Kidney tubule cell (primary cell): ENCODE measurements at regions not wholly inside any gene's neighbourhood (a gene's known extent, or its start where the extent isn't known, plus 50 kb on each side); places are given as distances from the start of the nearest gene placed in this dataset.
"Not testable (repeated sequence)": the region's sequence is repeated elsewhere in the genome, so short reads cannot be mapped to it uniquely, and the experiment has no call there.

Experiments
- DNase-seq: peaks from one replicate; pipeline ENCODE4 v3.0.0-alpha.2; 2018; ENCODE audit warnings: low spot score

DNA sequence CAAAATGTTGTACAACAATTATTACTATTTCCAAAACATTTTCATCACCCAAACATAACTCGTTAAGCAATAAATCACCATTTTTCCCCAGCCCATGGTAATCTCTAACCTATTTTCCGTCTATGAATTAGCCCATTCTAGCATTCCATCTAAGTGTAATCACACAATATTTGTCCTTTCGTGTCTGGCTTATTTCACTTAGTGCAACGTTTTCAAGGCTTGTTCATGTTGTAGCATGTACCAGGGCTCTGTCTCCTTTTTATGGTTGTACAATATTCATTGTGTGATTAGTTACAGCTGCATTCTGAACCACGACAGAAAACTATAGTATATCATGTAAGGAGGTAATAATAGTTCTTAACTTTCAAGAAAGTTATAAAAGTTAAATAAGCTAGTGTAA, 656.0 kb upstream of the HS3ST1 start:
- no peak for DNase-seq

DNA sequence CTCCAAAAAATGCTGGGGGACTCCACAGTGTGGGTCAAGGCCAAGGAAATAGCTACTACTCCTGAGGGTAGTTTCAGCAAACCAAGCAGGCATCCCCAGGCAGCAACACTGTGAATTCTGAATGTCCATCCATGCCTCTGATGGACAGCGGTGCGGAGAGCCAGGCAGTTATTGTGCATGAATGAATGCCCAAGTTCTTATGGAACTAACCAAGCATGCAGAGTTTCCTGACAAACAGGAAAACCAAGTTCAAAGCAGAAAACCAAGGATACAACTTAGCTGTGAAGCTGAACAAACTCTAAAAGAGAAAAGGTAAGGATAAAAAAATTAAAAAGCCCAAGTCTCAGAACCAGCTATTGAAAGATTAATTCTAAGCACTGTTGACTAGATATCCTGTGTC, 642.6 kb upstream of the HS3ST1 start:
- DNase-seq = no peak

DNA sequence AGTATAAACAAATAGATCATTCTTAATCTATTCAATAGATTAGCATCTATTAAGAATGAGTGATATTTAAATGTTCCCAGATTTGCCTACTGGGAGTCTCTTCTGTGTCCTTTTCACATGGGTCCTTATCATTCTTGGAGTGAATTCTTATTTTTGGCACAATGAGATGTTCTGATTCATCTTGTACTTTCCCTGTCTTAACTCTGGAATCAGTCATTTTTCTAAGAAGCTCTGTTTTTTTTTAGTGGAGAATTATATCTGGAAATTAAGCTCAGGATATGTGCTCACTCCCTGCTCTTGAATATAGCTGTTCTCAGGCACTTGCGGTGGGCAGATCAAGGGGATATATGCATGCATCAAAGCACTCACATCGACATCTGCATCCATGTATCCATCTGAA, 625.3 kb upstream of the HS3ST1 start:
- DNase-seq = no peak

DNA sequence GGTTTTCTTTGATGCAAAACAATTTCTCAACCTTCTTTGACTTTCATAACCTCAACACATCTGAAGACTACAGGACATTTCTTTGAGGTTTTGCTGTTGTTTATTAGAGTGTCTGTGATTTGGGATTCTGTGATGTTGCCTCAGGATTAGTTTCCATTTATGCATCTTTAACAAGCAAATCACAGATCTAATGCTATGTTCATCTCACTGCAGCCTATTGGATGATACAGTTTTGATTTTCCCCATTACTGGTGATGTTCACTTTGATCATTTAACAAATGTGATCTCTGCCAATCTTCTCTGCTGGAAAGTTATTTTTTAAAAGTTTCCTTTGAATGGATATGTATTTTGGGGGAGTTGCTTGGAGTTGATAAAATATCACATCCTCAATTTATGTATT, 624.9 kb upstream of the HS3ST1 start:
- no peak for DNase-seq

DNA sequence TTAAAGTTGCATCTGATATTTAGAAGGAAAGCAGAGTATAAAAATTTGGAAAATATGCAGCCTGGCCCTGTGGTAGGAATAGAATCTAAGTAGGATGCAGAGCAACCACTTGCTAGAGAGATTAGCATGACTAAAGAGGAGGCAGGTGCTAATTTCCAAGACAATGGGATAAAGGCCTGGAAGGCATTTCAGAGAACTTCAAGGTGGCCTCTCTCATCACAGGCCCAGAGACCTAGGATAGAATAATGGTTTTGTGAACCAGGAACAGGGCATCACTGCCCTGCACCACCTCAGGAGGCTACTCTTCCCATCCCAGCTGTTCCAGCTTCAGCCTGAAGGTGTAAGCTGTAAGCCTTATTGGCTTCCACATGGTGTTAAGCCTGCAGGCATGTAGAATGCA, 621.7 kb upstream of the HS3ST1 start:
- no peak for DNase-seq

DNA sequence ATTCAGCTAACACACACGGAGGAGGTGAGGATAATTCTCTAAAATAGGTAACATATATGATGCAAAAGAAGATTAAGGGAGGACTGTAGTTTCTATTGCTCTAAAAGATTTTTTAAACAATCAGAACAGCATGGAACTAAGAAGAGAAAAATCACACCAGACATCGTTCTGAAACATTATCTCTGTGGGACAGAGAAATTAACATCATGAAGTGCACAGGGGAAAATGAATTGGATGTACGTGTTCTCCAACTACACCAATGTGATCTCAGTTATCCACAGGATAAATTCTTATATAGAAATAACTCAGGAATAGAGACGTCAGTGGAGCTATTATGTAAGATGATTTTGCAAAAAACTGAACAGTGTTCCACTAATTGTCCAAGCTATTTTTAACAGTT, 614.1 kb upstream of the HS3ST1 start:
- DNase-seq = no peak

DNA sequence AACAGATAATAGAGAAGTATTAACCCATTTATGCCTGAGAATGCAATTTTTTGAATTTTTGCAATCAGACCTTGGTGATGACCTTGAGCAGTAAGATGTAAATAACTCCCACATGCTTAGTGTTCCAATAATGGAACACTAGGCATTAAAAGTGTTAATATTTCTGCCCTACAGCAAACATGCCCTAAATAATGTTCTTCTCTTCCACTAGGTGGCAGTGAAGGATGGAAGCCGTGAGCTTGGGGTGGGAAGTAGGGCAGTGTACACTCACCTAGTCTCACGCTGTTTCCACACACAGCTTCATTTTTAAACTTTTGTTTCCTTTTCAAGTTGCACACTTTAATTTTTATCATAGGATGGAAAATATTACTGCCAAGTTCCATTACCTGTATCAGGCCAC, 613.1 kb upstream of the HS3ST1 start:
- no peak for DNase-seq

DNA sequence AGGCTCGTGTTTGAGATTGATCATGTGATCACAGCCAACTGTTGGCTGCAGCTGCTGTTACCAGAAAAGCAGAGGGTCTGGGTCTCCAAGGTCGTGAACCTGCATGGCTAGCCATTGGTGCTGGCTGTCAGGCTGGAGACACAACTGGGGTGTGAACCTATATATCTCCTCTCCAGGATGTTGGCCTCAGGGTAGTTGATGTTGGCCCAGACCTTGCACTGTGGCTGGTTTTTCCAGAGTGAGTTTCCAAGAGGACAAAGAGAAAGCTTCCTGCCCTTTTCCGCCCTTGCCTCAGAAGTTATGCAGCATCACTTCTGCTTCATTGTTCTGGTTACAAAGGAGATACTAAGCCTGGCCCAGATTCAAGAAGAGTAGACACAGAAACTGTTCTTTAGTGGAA, 607.8 kb upstream of the HS3ST1 start:
- no peak for DNase-seq

DNA sequence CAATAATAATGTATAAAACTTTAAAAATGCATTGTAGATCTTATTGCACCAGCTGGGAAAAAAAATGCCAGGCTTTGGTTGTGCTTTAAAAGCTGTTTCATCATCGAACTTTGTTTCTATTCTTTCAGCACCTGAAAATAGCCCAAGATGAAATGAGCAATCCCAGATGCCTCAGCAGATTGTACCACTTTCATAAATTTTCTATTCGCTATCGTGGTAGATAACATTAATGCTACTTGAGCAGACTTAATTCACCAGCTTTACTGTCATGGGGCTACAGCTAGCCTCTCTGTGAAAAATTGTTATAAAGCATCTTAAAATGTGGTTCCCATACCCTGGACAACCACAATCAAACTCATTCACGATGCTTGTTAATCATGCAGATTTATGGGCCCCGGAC, 599.6 kb upstream of the HS3ST1 start:
- no peak for DNase-seq

DNA sequence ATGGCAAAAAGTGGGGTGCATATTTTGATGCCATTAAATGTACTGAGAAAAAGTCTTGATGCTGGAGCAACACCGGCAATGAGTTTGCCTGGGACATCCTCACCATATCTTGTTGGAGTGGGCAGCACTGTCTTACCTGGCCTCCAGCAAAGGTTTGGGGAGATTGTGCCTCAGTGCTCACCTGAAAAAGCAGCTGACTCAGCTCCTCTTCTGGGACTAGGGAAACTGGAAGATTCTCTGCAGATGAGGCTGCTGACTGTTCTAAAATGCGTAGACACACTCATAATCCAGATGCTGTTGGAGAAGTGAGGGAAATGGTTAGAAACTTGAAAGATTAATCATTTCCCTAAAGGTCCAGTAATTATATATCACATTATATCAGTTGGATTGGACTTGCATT, 593.7 kb upstream of the HS3ST1 start:
- no peak for DNase-seq

DNA sequence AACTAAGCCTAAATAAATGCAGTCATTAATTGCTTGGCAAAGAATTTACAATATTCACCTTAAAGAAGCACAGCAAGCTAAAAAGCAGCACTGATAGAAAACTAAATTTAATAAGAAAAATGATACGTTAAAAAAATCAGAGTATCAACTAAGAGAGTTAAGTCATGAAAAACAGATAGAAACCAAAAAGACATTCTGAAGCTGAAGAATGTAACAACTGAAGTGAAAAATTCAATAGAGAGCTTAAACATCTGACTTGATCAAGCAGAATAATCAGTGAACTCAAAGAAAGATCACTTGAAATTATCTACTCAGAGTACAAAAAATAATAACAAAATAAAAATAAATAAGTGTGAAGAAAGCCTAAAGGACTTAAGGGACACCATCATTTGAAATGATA, 588.0 kb upstream of the HS3ST1 start:
- no peak for DNase-seq

DNA sequence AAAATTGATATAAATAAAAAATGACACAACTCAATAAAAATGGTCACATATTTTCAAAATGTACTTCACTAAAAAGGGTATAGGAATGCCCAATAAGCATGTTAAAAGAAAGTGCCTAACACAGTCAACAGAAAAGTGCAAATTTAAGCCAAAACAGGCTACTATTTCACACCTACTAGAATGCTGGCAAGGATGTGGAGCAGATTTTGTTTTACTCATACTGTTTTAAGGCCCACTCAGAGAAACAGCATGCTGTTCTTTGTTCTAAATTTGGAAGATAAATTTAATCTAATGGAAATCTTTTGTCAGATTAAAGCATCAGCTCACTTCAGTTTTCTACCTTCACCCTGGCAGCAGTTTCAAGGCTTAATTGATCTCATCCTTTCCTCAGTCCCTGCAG, 576.8 kb upstream of the HS3ST1 start:
- DNase-seq = no peak

DNA sequence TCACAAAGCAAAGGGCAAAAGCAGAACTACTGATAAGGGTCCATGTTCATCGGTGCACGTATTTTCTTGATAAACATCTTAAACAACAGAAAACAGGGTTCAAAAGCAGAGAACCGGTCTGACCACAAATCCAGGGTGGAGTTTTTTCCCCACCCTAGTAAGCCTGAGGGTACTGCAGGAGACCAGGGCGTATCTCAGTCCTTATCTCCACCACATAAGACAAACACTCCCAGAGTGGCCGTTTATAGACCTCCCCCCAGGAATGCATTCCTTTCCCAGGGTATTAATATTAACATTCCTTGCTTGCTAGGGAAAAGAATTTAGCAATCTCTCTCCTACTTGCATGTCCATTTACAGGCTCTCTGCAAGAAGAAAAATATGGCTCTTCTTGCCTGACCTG, 567.9 kb upstream of the HS3ST1 start:
- DNase-seq = not testable (repeated sequence)

DNA sequence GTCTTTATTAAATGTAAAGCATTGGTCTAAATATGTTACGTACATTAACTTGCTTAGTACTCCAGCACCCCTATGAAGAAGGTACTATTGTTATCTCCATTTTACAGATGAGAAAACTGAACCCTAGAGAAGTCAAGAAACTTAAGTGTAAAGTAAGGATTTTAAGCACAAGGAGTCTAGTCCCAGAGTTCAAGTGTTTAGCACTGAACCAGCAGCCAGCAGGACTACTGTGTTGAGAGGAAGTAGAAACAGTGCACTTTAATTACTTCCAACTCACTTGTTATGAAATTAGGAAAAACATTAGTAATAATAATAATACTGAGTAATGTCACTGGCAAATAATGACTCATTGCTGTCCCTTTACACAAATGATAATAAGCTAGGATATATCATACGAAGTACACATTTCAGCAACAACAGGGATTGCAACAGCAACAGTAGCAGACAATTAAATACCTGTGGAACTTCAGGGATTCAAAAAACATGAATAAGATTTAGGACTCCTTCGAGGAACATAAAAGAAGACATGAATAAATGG, 548.1 kb upstream of the HS3ST1 start:
- no peak for DNase-seq

DNA sequence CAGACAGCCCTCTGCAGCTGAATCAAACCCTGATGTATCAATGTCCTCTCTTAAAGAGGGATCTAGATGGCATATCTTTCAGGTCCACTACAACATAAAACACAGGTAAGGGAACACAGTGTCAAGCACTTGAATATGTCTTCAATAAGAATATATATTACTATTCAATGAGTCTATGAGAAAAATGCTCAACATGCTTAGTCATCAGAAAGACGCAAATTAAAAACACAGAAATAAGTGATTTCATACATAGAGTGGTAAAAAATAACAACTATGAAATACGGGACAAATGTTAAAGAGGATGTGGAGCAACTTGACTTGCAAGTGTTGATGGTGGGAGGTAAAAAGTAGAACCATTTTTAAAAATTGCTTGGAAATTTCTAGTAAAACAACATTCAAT, 544.6 kb upstream of the HS3ST1 start:
- no peak for DNase-seq

DNA sequence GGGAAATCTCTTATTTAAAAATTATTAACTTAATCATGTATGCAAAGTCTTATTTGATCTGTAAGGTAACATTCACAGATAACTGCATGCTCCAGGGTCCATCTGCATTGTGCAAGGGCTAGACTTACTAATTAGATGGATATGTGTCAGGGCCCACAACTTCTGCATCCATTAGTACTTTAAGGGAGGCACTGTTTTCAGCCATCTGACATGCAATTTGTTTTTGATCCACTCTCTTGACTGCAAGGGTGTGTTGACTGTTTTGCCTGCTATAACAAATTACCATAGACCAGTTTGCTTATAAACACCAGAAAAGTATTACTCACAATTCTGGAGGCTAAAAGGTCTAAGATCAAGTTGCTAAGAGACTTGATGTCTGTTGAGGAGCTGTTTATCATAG, 542.1 kb upstream of the HS3ST1 start:
- no peak for DNase-seq

DNA sequence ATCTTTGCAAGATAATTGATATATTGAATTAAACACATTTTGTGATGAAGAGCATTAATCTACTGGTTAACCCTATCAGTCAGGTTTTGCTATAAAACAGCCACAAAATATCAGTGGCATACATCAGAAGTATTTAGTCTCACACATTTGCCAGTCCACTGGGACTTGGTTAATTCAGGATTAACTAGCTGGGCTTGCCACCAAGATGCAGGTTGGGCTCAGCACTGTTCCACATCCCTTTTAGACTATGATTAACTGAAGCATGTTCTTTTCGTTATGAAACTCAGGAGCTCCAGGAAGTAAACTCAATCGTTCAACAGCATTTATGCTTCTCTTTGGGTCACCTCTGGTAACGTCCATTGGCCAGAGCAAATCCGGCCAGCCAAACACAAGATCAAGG, 538.1 kb upstream of the HS3ST1 start:
- DNase-seq = no peak

DNA sequence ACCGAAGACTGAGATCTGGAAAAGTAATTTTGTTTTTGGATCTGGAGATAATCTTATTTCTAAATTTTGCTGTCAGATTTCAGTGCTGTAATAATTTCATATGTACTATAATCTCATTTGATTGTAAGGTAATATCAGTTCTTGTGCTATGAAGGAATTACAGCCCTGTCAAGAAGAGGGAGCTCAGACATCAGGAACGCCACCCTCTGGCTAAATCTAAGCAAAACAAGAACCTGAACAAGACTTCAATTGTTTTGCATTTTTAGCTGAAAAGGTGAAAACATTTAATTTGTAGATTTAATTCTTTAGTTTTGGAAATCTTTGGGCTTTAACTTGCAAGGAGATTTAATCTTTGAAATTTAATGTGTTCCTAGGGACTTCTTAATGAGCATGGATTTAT, 525.4 kb upstream of the HS3ST1 start:
- peak; percentile 18 for DNase-seq

DNA sequence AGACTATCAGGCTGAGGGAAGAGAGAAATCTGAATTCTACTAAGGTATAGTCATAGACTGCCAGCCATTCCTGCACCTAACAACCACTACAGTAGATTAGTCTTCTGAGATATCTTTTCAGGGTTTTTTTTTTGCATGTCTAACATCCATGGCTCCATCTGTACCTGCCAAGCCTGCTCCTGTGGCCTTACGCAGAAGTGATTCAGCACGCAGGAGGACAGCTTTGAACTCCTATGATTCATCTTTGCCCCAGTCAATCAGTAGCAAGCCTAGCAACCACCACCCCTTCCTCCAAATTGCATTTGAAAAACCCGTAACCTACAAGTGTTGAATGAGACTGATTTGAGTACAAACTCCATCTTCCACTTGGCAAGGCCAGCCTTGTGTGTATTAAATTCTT, 520.7 kb upstream of the HS3ST1 start:
- DNase-seq = no peak

DNA sequence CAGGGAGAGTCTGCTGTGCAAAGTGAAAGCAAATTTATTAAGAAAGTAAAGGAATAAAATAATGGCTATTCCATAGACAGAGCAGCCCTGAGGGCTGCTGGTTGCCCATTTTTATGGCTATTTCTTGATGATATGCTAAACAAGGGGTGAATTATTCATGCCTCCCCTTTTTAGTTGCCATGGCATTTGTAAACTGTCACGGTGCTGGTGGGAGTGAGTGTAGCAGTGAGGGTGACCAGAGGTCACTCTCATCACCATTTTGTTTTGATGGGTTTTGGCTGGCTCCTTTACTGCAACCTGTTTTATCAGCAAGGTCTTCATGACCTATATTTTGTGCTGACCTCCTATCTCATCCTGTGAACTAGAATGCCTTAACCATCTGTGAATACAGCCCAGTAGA, 518.9 kb upstream of the HS3ST1 start:
- DNase-seq = not testable (repeated sequence)

DNA sequence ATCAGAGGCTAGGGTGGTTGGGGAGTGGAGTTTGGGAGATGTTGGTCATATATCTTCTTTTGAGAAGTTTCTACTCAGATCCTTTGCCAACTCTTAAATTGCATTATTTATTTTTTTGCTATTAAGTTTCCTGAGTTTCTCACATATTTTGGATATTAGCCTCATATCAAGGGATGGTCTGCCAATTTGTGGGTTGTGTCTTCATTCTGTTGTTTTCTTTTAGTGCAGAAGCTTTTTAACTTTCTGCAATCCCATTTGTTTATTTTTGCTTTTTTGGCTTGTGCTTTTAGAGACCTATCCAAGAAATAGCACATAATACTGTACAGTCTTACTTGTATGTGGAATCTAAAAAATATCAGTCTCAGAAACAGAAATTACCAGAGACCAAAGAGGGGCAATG, 509.2 kb upstream of the HS3ST1 start:
- DNase-seq = no peak

DNA sequence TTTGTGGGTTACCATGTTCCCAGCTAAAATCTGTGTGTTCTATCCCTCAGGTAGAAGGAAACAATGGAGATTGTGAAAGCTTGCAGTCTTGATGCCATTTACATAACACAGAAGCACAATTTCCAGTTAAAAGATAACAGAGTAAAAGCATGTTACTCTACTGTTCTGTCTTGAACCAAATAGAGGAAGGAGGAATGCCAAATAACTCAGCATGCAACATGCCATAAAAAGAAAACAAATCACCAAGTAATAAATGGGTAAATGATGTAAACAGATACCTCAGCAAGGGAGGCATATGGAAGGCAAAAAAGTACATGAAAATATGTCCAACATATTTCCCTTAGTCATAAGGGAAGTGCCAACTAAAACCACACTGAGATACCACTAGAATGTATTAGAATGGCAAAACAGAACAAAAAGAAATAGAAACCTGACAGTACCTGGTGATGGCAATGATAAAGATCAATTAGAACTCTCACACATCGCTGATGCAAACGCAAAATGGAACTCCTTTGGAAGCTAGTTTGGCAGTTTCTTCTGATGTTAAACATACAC, 502.6 kb upstream of the HS3ST1 start:
- DNase-seq = no peak

DNA sequence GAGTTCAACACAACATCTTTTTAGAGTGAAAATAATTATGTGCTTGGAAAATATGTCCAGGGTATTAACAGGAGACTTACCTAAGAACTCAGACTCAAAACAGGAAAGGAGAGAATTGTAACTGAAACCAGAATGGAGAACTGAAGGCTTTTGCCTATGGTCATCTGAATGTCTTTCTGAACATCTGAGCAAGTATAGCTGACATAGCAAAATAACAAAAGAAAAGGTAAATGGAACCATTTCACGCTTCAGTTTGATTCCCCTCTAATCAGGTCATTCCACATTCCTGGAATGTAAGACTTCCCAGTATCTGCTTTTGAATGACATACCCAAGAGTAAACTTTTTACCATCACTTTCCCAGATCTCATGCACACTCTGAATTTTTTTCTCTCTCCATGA, 500.4 kb upstream of the HS3ST1 start:
- DNase-seq = no peak

DNA sequence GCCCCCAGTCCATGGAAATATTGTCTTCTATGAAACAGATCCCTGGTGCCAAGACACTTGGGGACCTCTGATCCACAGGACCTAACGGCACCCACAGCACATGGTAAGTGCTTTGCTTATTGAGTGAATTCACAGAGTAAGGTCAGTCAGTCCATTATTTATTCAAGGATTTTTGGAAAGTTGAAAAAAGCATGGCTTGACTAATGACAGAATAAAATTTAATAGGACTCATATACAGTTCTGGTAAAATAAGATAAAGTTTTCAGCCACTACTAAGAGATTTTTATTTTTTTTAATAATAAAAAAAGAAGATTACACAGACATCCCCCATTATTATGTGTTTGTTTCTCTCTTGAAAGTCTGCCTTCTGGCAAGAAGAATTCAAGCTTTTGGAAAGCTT, 490.6 kb upstream of the HS3ST1 start:
- DNase-seq = no peak

DNA sequence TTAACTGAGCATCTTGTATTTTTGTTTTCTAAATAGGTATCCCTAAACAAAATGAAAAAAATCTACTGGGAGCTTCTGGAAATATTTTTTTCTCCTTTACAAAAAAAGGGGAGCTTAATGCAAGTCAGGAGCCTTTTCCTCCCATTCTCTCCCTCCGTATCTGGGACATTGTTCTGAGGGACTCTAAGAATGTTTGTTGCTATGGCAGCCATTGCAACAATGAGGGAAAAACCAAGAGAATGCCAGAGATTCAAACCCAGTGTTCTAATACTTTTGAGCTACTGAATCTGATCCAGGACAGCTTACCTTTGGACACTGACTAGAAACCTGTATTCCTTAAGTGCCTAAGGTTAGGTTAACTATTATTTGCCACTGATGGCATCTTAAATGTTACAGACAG, 485.7 kb upstream of the HS3ST1 start:
- peak; percentile 22 for DNase-seq
